ENCODE measurements at regions not wholly inside any gene's neighbourhood (a gene's known extent, or its start where the extent isn't known, plus 50 kb on each side); places are given as distances from the start of the nearest gene placed in this dataset.

GRCh38 chr1:84090447-84091245 is 53.4 kb upstream of the PRKACB start:
- DNase-seq (ENCODE audit: low read depth in 3 of 3, low spot score in 2 of 3), result no peak

- DNase-seq (ENCODE audit: low read depth in 3 of 3, low spot score in 2 of 3), result no peak
These were observed 54.2 kb upstream of the PRKACB start for GRCh38 chr1:84089867-84090266.

- no peak for DNase-seq (ENCODE audit: low read depth in 3 of 3, low spot score in 2 of 3)
These were observed 54.6 kb upstream of the PRKACB start for GRCh38 chr1:84089465-84089864.

GRCh38 chr1:84086616-84087015 is 57.5 kb upstream of the PRKACB start:
- no peak for DNase-seq (ENCODE audit: low read depth in 3 of 3, low spot score in 2 of 3)

- no peak for DNase-seq (ENCODE audit: low read depth in 3 of 3, low spot score in 2 of 3)
These were observed 57.9 kb upstream of the PRKACB start for GRCh38 chr1:84086189-84086588.

- no peak for DNase-seq (ENCODE audit: low read depth in 3 of 3, low spot score in 2 of 3)
These were observed 60.8 kb upstream of the PRKACB start for GRCh38 chr1:84083307-84083706.

GRCh38 chr1:84078842-84079202 is 65.2 kb upstream of the PRKACB start:
- no peak for DNase-seq (ENCODE audit: low read depth in 3 of 3, low spot score in 2 of 3)

GRCh38 chr1:84078108-84078841 is 65.8 kb upstream of the PRKACB start:
- DNase-seq (ENCODE audit: low read depth in 3 of 3, low spot score in 2 of 3), result peak; percentile 35 to 53 (median 36)

- peak; percentile 54 to 73 (median 69) for DNase-seq (ENCODE audit: low read depth in 3 of 3, low spot score in 2 of 3)
These were observed 66.5 kb upstream of the PRKACB start for GRCh38 chr1:84077476-84078107.

- DNase-seq (ENCODE audit: low read depth in 3 of 3, low spot score in 2 of 3), result no peak
These were observed 70.8 kb upstream of the PRKACB start for GRCh38 chr1:84073266-84073665.

GRCh38 chr1:84069236-84069845 is 70.4 kb upstream of the TTLL7 start:
- no peak for DNase-seq (ENCODE audit: low read depth in 3 of 3, low spot score in 2 of 3)

GRCh38 chr1:84062496-84062895 is 63.6 kb upstream of the TTLL7 start:
- no peak for DNase-seq (ENCODE audit: low read depth in 3 of 3, low spot score in 2 of 3)

- DNase-seq (ENCODE audit: low read depth in 3 of 3, low spot score in 2 of 3), result no peak
These were observed 62.4 kb upstream of the TTLL7 start for GRCh38 chr1:84061336-84061735.

GRCh38 chr1:84060781-84061180 is 61.8 kb upstream of the TTLL7 start:
- DNase-seq (ENCODE audit: low read depth in 3 of 3, low spot score in 2 of 3), result no peak

GRCh38 chr1:84048820-84049219 is 49.9 kb upstream of the TTLL7 start:
- DNase-seq (ENCODE audit: low read depth in 3 of 3, low spot score in 2 of 3), result no peak
